DMS53 (cell line): ENCODE measurements at regions not wholly inside any gene's neighbourhood (a gene's known extent, or its start where the extent isn't known, plus 50 kb on each side); places are given as distances from the start of the nearest gene placed in this dataset.

Experiments used
- DNase-seq: peaks from one replicate; lab custom pipeline; 2025; lab: John Stamatoyannopoulos, UW

- DNase-seq = no peak
These were observed 165.6 kb upstream of the OGFRL1 start for GRCh38 chr6:71123051-71123450.

DNA sequence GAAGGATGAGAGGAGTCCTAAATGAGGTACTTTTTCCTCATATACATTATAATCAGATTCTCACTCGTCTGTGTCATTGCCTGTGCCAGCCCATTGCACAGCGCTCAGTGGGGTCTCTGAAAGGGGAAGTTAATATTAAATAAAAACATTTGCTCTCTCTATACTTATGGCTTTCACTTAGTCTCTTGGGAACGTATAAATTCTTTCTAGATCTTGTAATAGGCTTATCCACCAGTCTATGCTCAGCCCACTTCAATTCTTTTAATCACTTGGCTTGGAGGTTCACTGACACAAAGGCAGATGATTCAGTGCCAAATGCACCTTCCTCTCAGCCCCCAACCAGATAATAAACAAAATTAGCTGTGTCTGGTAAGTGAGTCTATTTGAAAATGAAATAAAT lies 164.3 kb upstream of the OGFRL1 start:
- peak; percentile 9 for DNase-seq

DNA sequence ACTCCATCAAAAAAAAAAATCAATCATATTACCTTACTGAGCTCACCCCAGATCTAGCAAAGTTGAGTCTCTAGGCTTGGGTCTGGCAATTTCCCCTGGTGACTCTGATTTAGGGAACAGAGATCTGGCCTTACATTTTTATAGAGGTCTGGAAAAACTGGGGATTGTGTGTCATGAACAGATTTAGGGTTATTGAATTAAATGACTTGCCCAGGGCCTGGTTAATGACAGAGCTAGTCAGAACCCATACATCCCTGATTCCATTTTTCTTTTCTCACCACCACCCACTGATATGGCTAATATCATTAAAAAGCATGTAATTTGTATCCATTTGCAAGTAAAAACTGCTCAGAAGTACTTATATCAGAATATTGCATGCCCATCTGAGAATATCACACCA lies 163.4 kb upstream of the OGFRL1 start:
- no peak for DNase-seq

DNA sequence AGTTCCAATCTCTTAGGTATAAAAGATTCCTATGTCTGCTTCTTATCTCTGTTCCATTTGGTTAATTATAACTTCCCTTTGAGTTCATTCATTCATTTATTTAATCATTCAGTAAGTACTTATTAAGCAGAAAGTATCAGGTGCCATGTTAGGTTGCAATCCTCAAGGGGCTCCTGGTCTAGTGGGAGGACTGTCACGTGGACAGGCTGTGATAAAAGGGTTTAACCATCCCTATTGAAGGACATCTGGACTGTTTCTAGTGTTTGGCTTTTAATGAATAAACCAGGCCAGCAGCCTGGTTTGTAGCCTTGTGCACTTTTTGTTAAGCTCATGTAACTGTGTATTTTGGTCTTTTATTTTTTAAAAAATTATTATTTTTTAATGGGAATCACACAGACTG lies 162.1 kb upstream of the OGFRL1 start:
- DNase-seq = no peak

DNA sequence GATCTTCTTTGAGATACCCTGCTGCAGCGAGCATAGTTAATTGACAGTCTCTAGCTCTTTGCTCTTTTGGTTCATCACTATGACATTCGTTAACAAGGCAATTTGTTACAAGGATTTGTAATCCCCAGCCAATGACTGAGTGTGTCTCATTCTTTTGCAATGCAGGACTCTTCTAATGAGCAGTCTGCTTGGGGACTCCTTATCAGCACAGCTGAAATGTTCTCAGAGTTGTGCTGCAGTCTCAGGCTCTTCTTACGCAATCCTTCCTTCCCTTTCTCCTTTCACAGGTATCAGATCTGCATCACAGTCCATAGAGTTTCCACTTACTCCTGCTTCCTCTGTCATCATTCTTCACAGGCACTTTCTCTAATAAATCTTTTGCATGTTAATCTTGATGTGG lies 161.2 kb upstream of the OGFRL1 start:
- DNase-seq = no peak

DNA sequence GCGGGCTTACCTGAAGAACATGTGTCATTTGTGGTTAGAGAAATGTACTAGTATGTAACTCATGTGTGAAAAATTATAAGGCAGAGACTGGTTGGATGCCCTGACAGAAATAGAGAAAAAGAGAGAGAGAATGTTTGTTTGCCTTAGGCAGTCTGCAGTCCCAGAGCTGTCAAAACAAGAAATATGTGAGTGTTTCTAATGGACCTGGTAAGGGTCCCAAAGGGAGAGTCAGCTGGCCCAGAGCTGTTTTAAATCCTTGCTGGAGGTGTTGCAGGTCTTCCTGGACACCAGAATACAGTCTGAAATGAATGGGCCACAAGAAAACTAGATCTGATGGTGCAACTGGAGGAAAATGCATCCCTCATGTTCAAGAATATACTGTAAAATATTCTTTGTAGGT lies 158.3 kb upstream of the OGFRL1 start:
- DNase-seq = no peak

GRCh38 chr6:71134929-71135642 lies 153.5 kb upstream of the OGFRL1 start:
- DNase-seq = no peak

GRCh38 chr6:71137973-71138372 lies 150.6 kb upstream of the OGFRL1 start:
- DNase-seq = no peak

- DNase-seq = no peak
These were observed 150.2 kb upstream of the OGFRL1 start for GRCh38 chr6:71138376-71138775.

DNA sequence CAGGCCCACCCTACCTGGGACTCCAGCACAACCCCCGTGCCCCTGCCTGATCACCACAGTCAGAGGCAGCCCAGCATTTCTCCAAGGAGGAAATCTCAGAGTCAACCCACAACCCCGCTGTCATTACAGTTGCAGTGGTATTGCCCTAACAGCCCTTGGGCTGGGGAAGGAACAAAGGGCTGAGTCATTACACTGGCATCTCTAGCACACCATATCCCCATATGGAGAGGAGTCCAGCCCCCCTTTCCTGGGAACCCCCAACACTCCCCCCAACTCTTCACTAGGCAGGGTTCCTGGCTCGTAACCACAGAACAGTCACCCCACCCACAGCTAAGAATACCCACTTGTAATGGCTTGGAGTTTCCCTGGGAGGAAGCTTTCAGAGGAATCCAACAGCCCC lies 149.4 kb upstream of the OGFRL1 start:
- DNase-seq = no peak

GRCh38 chr6:71153755-71154325 lies 134.8 kb upstream of the OGFRL1 start:
- no peak for DNase-seq

DNA sequence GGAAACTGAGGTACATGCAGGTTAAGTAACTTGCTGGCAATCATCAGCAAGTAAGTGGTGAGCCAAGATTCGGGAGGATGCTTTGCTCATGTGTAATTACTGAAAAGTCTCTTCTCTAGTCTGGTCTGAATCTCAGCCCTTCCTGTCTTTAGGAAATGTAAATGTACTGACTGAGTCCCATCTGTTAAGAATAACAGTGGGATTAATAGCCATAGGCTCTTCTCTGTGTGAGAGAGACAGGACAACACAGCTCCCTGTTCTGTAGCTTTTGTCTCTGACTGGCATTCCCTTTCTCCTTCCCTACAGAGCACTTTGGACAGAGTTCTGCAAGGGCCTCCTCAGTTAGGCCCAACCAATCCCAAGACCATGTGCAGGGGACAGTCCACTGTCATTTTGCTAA lies 131.3 kb upstream of the OGFRL1 start:
- DNase-seq = no peak

DNA sequence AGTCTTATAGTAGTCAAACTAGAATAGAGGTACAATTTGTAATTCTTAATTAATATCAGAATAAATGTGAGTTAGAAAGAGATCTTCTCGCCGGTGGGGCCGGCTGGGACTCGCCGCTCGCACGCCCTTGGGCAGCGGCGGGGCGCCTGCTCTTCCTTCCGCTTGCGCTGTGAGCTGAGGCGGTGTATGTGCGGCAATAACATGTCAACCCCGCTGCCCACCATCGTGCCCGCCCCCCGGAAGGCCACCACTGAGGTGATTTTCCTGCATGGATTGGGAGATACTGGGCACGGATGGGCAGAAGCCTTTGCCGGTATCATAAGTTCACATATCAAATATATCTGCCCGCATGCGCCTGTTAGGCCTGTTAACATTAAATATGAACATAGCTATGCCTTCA lies 123.7 kb upstream of the OGFRL1 start:
- no peak for DNase-seq

DNA sequence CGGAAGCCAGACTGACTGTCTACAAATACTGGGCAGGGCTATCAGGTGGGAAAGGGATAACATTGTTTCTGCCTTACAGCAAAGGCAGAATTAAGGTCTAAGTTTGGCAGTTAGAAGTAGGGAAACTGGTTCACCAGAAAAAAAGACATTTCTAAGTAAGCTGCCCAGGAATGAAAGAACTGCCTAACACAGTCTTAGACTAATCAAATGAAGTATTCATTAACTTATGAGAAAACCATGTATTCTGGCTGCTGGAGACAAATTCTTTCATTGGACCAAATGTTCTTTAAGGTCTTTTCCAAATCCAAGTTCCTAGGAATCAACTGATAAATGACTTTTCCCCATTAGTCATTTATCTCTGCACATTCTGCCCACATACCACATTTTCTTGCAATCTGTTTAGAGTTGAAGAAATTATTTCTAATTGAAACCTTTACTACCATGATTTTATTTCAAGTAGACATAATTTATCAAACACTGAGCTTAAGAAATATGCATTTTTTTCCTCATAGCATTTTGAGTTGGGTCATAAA lies 120.3 kb upstream of the OGFRL1 start:
- no peak for DNase-seq

DNA sequence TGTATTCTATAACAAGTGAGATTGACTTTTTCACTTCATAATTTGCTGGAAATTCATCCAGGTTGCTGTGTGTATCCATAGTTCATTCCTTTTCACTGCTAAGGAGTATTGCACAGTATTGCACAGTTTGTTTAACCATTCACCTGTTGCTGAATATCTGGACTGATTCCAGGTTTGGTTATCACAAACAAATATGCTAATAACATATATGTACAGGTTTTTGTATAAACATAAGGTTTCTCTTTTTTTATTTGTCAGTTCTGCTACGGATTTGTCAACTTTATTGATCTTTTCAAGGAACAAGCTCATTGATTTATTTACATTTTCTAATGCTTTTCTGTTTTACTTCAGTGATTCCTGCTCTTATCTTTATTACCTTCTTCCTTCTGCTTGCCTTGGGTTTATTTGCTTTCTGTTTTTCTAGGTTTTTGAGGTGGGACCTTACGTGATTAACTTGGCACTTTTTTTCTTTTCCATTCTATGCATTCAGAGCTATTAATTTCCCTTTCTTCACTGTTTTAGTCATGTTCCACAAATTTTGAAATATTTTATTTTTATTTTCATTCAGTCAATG lies 117.0 kb upstream of the OGFRL1 start:
- peak; percentile 12 for DNase-seq

DNA sequence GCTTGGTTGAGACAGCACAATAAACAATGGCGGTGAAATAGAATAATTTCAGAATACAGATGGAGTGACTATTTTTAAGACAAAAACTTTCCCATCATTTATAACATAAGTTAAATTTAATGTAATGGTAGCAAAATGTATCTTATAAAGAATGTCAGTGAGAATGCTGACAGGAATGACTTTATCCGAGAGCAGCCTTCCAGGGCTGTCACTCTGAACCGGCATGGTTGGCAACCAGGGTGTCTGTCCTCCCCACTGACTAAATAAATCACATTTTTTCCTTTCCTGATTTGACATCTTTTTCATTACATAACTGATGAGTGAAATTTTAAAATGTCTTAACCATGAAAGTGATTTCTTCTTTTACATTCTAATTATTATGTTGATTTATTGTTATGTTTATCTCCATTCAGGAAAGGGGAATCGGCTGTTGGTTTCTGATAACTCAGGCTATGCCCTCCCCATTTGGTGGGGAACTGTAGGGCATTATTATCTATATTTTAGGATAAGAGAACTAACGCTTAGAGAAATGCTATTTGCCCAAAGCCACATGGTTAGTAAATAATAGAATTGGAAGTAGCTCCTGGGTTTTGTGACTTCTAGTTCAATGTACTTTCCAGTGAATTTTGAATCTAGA lies 109.2 kb upstream of the OGFRL1 start:
- DNase-seq = no peak

DNA sequence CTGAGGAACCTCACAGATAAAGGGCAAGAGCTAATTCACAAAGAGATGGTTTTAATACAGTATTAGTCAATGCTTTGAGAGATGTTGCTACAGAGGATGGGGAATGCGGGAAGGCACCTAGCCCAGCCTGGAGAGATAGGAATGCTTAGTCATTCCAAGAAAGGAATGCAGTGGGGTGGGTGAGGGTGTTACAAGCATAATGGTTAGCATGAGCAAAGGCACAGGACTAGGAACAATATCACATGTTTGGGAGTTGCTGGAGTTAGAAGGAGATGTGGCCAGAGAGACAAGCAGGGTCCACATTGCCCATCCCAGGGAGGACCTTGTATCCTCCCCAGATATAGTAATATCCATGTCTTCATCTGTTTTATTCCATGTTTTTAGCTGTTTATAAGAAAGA lies 107.0 kb upstream of the OGFRL1 start:
- no peak for DNase-seq

- DNase-seq = no peak
These were observed 101.5 kb upstream of the OGFRL1 start for GRCh38 chr6:71187141-71187540.

DNA sequence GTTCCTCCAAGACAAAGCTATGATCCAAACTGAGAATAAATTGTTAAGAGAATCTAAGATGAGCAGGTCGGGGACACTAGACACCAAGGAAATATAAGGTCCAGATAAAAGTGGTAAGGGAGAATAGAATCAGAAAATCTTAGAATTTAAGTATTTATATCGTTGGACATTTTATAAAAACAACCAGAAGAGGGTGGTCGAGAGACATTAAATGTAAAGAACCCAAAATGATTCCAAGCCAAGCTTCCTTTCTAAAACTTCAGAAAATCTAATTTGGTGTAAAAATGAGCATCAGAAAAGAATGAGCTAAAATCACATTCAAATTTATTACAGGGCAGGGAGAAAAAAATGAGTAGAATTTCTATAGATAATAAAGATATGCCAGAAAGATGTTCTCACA lies 97.8 kb upstream of the OGFRL1 start:
- DNase-seq = peak; percentile 72

DNA sequence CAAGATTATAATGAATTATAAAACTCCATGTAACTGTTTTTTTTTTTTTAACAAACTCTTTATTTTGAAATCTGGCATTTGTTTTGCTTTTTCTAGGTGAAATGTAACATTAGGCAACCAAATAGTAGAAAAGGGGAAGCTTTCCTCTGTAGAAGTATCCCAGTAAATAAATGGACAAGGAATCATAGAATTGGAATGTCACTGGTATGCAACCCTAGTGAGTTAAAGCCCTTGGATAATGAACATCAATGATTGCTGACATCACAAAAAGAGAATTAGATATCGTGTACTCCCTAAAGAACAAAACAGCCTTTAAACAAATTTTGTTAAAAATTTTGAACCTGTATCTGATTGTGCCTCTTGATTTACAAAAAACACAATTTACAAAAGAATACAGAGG lies 93.9 kb upstream of the OGFRL1 start:
- no peak for DNase-seq

GRCh38 chr6:71197267-71197666 lies 91.3 kb upstream of the OGFRL1 start:
- DNase-seq = no peak

DNA sequence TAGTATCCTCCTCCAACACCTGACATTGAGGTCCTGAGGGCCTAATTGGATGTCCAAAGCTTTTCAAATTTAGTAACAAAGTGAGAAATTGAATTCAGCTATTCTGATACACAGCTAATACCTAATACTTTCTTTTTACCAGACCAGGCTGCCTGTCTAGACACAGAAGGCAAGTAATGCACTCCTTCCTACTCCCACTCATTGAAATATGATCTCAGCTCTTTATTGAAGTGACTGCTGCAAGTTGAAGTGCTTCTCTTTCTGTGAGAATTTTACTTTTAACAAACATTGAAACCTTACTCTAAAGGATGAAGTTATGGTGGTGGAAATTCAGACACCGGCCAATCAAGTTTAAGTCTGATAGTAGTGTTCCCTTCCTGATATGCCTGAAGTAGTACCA lies 90.8 kb upstream of the OGFRL1 start:
- DNase-seq = peak; percentile 57

DNA sequence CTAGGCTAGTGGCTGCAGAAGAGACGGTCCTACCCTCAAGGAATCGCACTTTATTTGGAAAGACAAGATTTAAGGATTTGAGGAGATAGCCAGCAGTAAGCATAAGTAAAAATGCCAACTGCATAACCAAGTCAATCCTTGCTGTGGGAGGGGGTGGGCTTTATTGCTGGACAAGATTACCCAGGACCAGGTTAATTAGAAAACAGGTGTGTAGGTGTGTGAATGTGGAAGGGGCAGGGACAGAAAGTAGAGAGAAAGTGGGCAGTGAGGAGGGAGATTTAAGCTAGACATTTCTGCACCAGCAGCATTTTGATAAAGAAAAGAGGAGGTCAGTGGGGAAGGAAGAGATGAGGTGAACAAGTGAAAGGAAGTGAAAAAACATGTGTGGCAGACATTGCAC lies 89.7 kb upstream of the OGFRL1 start:
- no peak for DNase-seq
